WTC11 (cell line): ENCODE measurements at regions not wholly inside any gene's neighbourhood (a gene's known extent, or its start where the extent isn't known, plus 50 kb on each side); places are given as distances from the start of the nearest gene placed in this dataset.

Experiments
- CREM ChIP-seq: sonication (generic); formaldehyde crosslinking; IDR thresholded peaks from 2 replicates; pipeline ENCODE4 v1.8.1; 2022; ENCODE audit warnings: mild to moderate bottlenecking, missing genetic modification reagents, moderate library complexity
- CTCF ChIP-seq: fragments of 200-600 bp; IDR thresholded peaks from 2 replicates; pipeline ENCODE4 v1.8.0; 2022; ENCODE audit warnings: antibody characterized with exemption
- E2F4 ChIP-seq: sonication (generic); formaldehyde crosslinking; IDR thresholded peaks from 2 replicates; pipeline ENCODE4 v1.8.1; 2022; ENCODE audit warnings: low read depth, mild to moderate bottlenecking, moderate library complexity, missing genetic modification reagents, borderline replicate concordance
- RORB ChIP-seq: fragments of 250-450 bp; sonication (Bioruptor Pico); IDR thresholded peaks from 2 replicates; pipeline ENCODE4 v1.9.0; 2021; ENCODE audit warnings: mild to moderate bottlenecking
- ZNF263 ChIP-seq: sonication (generic); formaldehyde crosslinking; IDR thresholded peaks from 2 replicates; pipeline ENCODE4 v1.8.1; 2022; ENCODE audit warnings: low read depth, mild to moderate bottlenecking, moderate library complexity, missing genetic modification reagents

- TF ChIP-seq RORB (CRISPR knock-in tag): no peak
- TF ChIP-seq ZNF263 (CRISPR knock-in tag): no peak
- TF ChIP-seq CREM (CRISPR knock-in tag): no peak
- no peak for TF ChIP-seq E2F4
- no peak for TF ChIP-seq CTCF
These were observed 73.6 kb upstream of the GLI2 start for GRCh38 chr2:120662046-120662445.
